Choroid plexus epithelial cell (primary cell): ENCODE measurements at regions not wholly inside any gene's neighbourhood (a gene's known extent, or its start where the extent isn't known, plus 50 kb on each side); places are given as distances from the start of the nearest gene placed in this dataset.

Experiments used
- DNase-seq: peaks from one replicate; pipeline ENCODE4 v3.0.0-alpha.2; 2010; ENCODE audit warnings: low read depth
- H3K4me3 ChIP-seq: 2 replicates; pipeline ENCODE4 v1.5.1; 2011; ENCODE audit warnings: low read depth, mild to moderate bottlenecking, control low read depth, low read length, moderate library complexity
- TF ChIP-seq, protein P1 (sequence below): conservative IDR thresholded peaks from 2 replicates; pipeline ENCODE4 v1.5.1; 2011; ENCODE audit warnings: low read depth, mild to moderate bottlenecking, control low read depth, inconsistent platforms, low read length, moderate library complexity

GRCh38 chr11:31869986-31870385 lies 58.9 kb upstream of the PAX6 start:
- TF ChIP-seq, protein P1, sequence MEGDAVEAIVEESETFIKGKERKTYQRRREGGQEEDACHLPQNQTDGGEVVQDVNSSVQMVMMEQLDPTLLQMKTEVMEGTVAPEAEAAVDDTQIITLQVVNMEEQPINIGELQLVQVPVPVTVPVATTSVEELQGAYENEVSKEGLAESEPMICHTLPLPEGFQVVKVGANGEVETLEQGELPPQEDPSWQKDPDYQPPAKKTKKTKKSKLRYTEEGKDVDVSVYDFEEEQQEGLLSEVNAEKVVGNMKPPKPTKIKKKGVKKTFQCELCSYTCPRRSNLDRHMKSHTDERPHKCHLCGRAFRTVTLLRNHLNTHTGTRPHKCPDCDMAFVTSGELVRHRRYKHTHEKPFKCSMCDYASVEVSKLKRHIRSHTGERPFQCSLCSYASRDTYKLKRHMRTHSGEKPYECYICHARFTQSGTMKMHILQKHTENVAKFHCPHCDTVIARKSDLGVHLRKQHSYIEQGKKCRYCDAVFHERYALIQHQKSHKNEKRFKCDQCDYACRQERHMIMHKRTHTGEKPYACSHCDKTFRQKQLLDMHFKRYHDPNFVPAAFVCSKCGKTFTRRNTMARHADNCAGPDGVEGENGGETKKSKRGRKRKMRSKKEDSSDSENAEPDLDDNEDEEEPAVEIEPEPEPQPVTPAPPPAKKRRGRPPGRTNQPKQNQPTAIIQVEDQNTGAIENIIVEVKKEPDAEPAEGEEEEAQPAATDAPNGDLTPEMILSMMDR, result no peak
- H3K4me3 ChIP-seq, result no peak overlapping the region
- DNase-seq, result no peak

GRCh38 chr11:31865606-31866300 lies 54.6 kb upstream of the PAX6 start:
- TF ChIP-seq, protein P1, result no peak
- no peak overlapping the region for H3K4me3 ChIP-seq
- no peak for DNase-seq

DNA sequence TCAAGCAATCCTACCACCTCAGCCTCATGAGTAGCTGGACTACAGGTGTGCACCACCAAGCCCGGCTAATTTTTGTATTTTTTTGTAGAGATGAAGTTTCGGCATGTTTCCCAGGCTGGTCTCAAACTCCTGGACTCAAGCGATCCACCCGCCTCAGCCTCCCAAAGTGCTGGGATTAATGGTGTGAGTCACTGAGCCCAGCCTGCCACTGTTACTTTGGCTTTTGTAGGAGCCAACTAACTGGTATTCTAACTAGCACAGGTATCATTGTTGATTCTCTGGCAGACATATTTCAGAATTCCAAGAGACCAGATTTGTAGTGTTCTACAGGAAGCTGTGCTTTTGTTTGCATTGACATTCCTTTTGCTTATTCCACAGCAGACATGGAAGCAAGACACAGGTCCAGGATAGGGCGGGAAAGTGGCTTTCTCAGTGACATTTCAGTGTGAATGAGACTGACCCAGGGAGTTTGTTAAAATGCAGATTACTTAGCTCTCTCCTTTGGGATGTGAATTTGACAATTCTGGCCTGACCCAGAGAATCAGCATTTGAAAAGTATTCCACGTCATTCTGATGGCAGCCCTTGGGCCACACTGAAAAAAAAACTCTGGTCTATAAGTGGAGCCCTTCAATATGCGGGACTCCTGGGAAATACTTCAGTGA lies 52.2 kb upstream of the PAX6 start:
- TF ChIP-seq, protein P1, result no peak
- no peak for DNase-seq
- no peak overlapping the region for H3K4me3 ChIP-seq

DNA sequence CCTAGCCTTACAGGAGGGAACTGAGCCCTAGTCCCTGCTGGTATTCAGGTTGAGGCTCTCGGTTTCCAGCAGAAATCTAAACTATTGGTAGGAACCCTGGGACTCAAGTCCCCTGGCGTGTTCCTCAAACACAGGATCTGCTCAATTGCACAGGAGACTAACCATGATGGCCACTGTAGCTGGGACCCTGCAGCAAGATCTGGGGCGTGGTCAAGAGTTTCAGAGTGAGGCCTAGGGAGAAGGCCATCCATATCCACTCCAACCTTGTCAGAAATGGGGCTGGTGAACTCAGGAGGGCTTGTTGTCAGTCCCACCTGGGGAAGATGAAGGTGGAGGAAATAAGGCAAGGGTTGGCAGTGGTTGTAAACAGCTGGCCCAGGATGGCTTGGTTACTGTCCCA lies 49.9 kb upstream of the PAX6 start:
- DNase-seq, result no peak
- TF ChIP-seq, protein P1, result no peak
- no peak overlapping the region for H3K4me3 ChIP-seq
